CD14-positive monocyte (primary cell): ENCODE measurements at regions not wholly inside any gene's neighbourhood (a gene's known extent, or its start where the extent isn't known, plus 50 kb on each side); places are given as distances from the start of the nearest gene placed in this dataset.

ENCODE experiments used
- DNase-seq, 3 donors: peaks; one replicate each; pipeline ENCODE4 v3.0.0-alpha.2; 2011 to 2022
- H2AFZ ChIP-seq: 2 replicates; pipeline ENCODE4 v1.6.0; 2012; ENCODE audit warnings: mild to moderate bottlenecking, low read depth, low read length, inconsistent platforms; ENCODE audit not compliant: insufficient read depth, poor library complexity, severe bottlenecking
- H3K27ac ChIP-seq, 2 donors: 1 replicate in 1 of 2; 2 replicates in 1 of 2; pipeline ENCODE4 v1.5.1; 2012 to 2013; ENCODE audit warnings: low read length in 2 of 2, control low read depth in 1 of 2, inconsistent platforms in 1 of 2, low read depth in 1 of 2, mild to moderate bottlenecking in 1 of 2
- H3K27me3 ChIP-seq, 2 donors: one replicate each; pipeline versions ENCODE4 v1.6.0 to v1.6.1; 2011 to 2013; ENCODE audit warnings: low read length in 2 of 2; ENCODE audit not compliant: control insufficient read depth in 2 of 2, insufficient read depth in 2 of 2
- H3K36me3 ChIP-seq, 2 donors: replicated peaks in 1 of 2; 1 replicate in 1 of 2; 2 replicates in 1 of 2; pipeline versions ENCODE4 v1.5.1 to v1.6.1; 2012 to 2013; ENCODE audit warnings: low read length in 2 of 2, control low read depth in 1 of 2, inconsistent platforms in 1 of 2, mild to moderate bottlenecking in 1 of 2; ENCODE audit not compliant: insufficient read depth in 2 of 2, control insufficient read depth in 1 of 2
- H3K4me1 ChIP-seq, 2 donors: 1 replicate in 1 of 2; 2 replicates in 1 of 2; pipeline versions ENCODE4 v1.5.1 to v1.6.1; 2012 to 2013; ENCODE audit warnings: low read length in 2 of 2, control low read depth in 1 of 2, inconsistent platforms in 1 of 2, mild to moderate bottlenecking in 1 of 2, moderate library complexity in 1 of 2; ENCODE audit not compliant: insufficient read depth in 2 of 2, control insufficient read depth in 1 of 2
- H3K4me2 ChIP-seq: replicated peaks from 2 replicates; pipeline ENCODE3; 2012; ENCODE audit warnings: low read length, moderate library complexity, mild to moderate bottlenecking; ENCODE audit not compliant: poor library complexity, severe bottlenecking; ENCODE audit errors: extremely low read depth
- H3K4me3 ChIP-seq, 3 experiments: fragments of 200-600 bp in 1 of 3; sonication (generic) in 1 of 3; replicated peaks in 1 of 3; 1 replicate in 2 of 3; 2 replicates in 1 of 3; pipeline ENCODE4 v1.5.1; 2011 to 2013; ENCODE audit warnings: low read length in 3 of 3, mild to moderate bottlenecking in 3 of 3, control low read depth in 2 of 3, low read depth in 2 of 3, inconsistent platforms in 1 of 3, moderate library complexity in 1 of 3
- H3K79me2 ChIP-seq: 2 replicates; pipeline ENCODE4 v1.6.0; 2012; ENCODE audit warnings: mild to moderate bottlenecking, control low read depth, inconsistent platforms, low read length, moderate library complexity; ENCODE audit not compliant: insufficient read depth
- H3K9ac ChIP-seq: 2 replicates; pipeline ENCODE4 v1.6.0; 2017; ENCODE audit warnings: low read length, mild to moderate bottlenecking; ENCODE audit not compliant: insufficient read depth, poor library complexity, severe bottlenecking
- H3K9me3 ChIP-seq, 2 donors: replicated peaks in 1 of 2; 1 replicate in 1 of 2; 2 replicates in 1 of 2; pipeline versions ENCODE4 v1.5.1 to v1.6.1; 2012 to 2013; ENCODE audit warnings: low read length in 2 of 2, control low read depth in 1 of 2; ENCODE audit not compliant: control insufficient read depth in 1 of 2, insufficient read depth in 1 of 2
- H4K20me1 ChIP-seq: 2 replicates; pipeline ENCODE4 v1.6.0; 2012; ENCODE audit warnings: mild to moderate bottlenecking, low read length, control low read depth, moderate library complexity; ENCODE audit not compliant: insufficient read depth
- H3K27ac Mint-ChIP-seq, 7 donors: one replicate each; pipeline ENCODE4 v1.8.0; 2020; ENCODE audit warnings: mild to moderate bottlenecking in 7 of 7, mixed read lengths in 7 of 7, moderate library complexity in 6 of 7, inconsistent platforms in 2 of 7
- H3K27me3 Mint-ChIP-seq, 3 donors: one replicate each; pipeline ENCODE4 v1.8.0; 2021 to 2022; ENCODE audit warnings: low read depth in 3 of 3, mild to moderate bottlenecking in 3 of 3, mixed read lengths in 3 of 3, moderate library complexity in 3 of 3, inconsistent platforms in 1 of 3
- H3K36me3 Mint-ChIP-seq, 2 donors: one replicate each; pipeline ENCODE4 v1.8.0; 2020; ENCODE audit warnings: mixed read lengths in 2 of 2, inconsistent platforms in 1 of 2, mild to moderate bottlenecking in 1 of 2
- H3K4me1 Mint-ChIP-seq: one replicate; pipeline ENCODE4 v1.8.0; 2020; ENCODE audit warnings: mild to moderate bottlenecking, mixed read lengths
- H3K4me3 Mint-ChIP-seq, 2 donors: one replicate each; pipeline ENCODE4 v1.8.0; 2020; ENCODE audit warnings: mild to moderate bottlenecking in 2 of 2, mixed read lengths in 2 of 2, moderate library complexity in 1 of 2
- H3K9me3 Mint-ChIP-seq, 7 donors: one replicate each; pipeline ENCODE4 v1.8.0; 2020 to 2022; ENCODE audit warnings: mixed read lengths in 7 of 7, mild to moderate bottlenecking in 6 of 7, moderate library complexity in 6 of 7, inconsistent platforms in 2 of 7
- CTCF ChIP-seq: fragments of 200-600 bp; IDR thresholded peaks from one replicate; pipeline ENCODE4 v1.8.0; 2022; ENCODE audit warnings: antibody characterized with exemption, mild to moderate bottlenecking
- WGBS: methylation state at CpG from one replicate; pipeline ENCODE4 v1.1.5; 2013; ENCODE audit warnings: missing lambda C conversion rate; ENCODE audit not compliant: insufficient coverage; 5-methylcytosine and 5-hydroxymethylcytosine counted together
- intact Hi-C, 2 donors: fragments of 100-400 bp; cut with micrococcal nuclease; formaldehyde crosslinking; loops; one replicate each; pipeline versions ENCODE4 v1.15.0 to v1.15.1; 2023

- Histone ChIP-seq H3K9ac (no peak overlapping the region), H3K27me3 (peaks cover 0 to 3% of the 10 kb centered on the region in 2 donors), H3K79me2 (no peaks in the 10 kb centered on the region), H3K27ac (no peak overlapping the region), H3K36me3 (peaks cover 6 to 35% of the 10 kb centered on the region in 2 donors), H3K4me1 (no peaks in the 10 kb centered on the region), H3K4me2 (no peak overlapping the region), H3K9me3 (no peaks in the 10 kb centered on the region), H3K4me3 (no peak overlapping the region), H2AFZ (no peak overlapping the region), H4K20me1 (no peaks in the 10 kb centered on the region)
- Mint-ChIP-seq H3K4me3 (no peak overlapping the region), H3K36me3 (peaks cover 36% of the 10 kb centered on the region in 2 donors), H3K27me3 (peaks cover 0 to 3% (median 2%) of the 10 kb centered on the region in 3 donors), H3K4me1 (no peaks in the 10 kb centered on the region), H3K9me3 (peaks cover 0 to 5% (median 2%) of the 10 kb centered on the region in 7 donors), H3K27ac (no peak overlapping the region)
- intact Hi-C loops = no loop called here
- WGBS = 98% methylated on average over 8 of the region's 12 CpGs
- no peak for TF ChIP-seq CTCF
- no peak for DNase-seq
These were observed 231.1 kb downstream of the SIPA1L2 start for GRCh38 chr1:232398823-232399222.

- Histone ChIP-seq H3K9ac (no peak overlapping the region), H3K4me1 (no peaks in the 10 kb centered on the region), H3K79me2 (no peaks in the 10 kb centered on the region), H3K9me3 (no peaks in the 10 kb centered on the region), H3K4me2 (no peak overlapping the region), H4K20me1 (no peaks in the 10 kb centered on the region), H3K27ac (no peak overlapping the region), H2AFZ (no peak overlapping the region), H3K4me3 (no peak overlapping the region), H3K27me3 (peaks cover 0 to 3% of the 10 kb centered on the region in 2 donors), H3K36me3 (peaks cover 0 to 4% of the 10 kb centered on the region in 2 donors)
- Mint-ChIP-seq H3K4me3 (no peak overlapping the region), H3K27ac (no peak overlapping the region), H3K9me3 (peaks cover 0 to 3% (median 0%) of the 10 kb centered on the region in 7 donors), H3K36me3 (peaks cover 3 to 5% of the 10 kb centered on the region in 2 donors), H3K4me1 (no peaks in the 10 kb centered on the region), H3K27me3 (peaks cover 4% of the 10 kb centered on the region in 3 donors)
- no peak for TF ChIP-seq CTCF
- no peak for DNase-seq
- intact Hi-C loops = no loop called here
- 100% methylated on average over 2 of the region's 5 CpGs for WGBS
These were observed 236.3 kb downstream of the SIPA1L2 start for GRCh38 chr1:232393444-232394146.
